IMR-90 (cell line): ENCODE measurements at regions not wholly inside any gene's neighbourhood (a gene's known extent, or its start where the extent isn't known, plus 50 kb on each side); places are given as distances from the start of the nearest gene placed in this dataset.

ENCODE experiments used
- ATAC-seq: fragments of 200-7000 bp; cut with Tn5 transposase; 2 replicates; pipeline ENCODE4 v1.9.1; 2020; ENCODE audit warnings: low read depth, mild to moderate bottlenecking, moderate library complexity
- BruUV-seq: library from RNA; stranded (reverse); fragments of 400-500 nt; replicated peaks from 2 replicates; lab custom pipeline; 2021; lab: Mats Ljungman, UMichigan
- CTCF ChIA-PET: fragments of 300-600 bp; formaldehyde crosslinking; extraction: SDS; loops from one replicate; lab custom pipeline; 2021; ENCODE audit warnings: antibody characterized with exemption; lab: Yijun Ruan, JAX
- POLR2A ChIA-PET: fragments of 300-600 bp; sonication (Branson Sonifier 250); formaldehyde crosslinking; loops from one replicate; lab custom pipeline; 2022; ENCODE audit warnings: antibody characterized with exemption; ENCODE audit not compliant: unreplicated experiment; lab: Charles Lee
- DNase-seq: peaks from one replicate; pipeline ENCODE4 v3.0.0; 2013
- H2AFZ ChIP-seq: replicated peaks from 2 replicates; pipeline ENCODE3; 2013; ENCODE audit warnings: low read length, mild to moderate bottlenecking; ENCODE audit not compliant: poor library complexity
- H2AK5ac ChIP-seq: 2 replicates; pipeline ENCODE4 v1.6.1; 2013; ENCODE audit warnings: low read depth, low read length, inconsistent platforms
- H2AK9ac ChIP-seq: replicated peaks from 2 replicates; pipeline ENCODE3; 2013; ENCODE audit warnings: mild to moderate bottlenecking, low read depth, low read length, moderate library complexity; ENCODE audit not compliant: poor library complexity
- H2BK120ac ChIP-seq: 2 replicates; pipeline ENCODE4 v1.6.1; 2013; ENCODE audit warnings: low read depth, low read length, inconsistent platforms
- H2BK15ac ChIP-seq: 3 replicates; pipeline ENCODE4 v1.6.1; 2013; ENCODE audit warnings: low read depth, low read length, inconsistent platforms
- H2BK20ac ChIP-seq: 2 replicates; pipeline ENCODE4 v1.6.1; 2013; ENCODE audit warnings: low read depth, mild to moderate bottlenecking, inconsistent platforms, low read length, moderate library complexity
- H2BK5ac ChIP-seq: 2 replicates; pipeline ENCODE4 v1.6.1; 2013; ENCODE audit warnings: mild to moderate bottlenecking, low read depth, low read length, inconsistent platforms; ENCODE audit not compliant: poor library complexity, severe bottlenecking
- H3K14ac ChIP-seq: replicated peaks from 2 replicates; pipeline ENCODE4 v1.6.1; 2013; ENCODE audit warnings: low read depth, low read length, inconsistent platforms
- H3K18ac ChIP-seq: 2 replicates; pipeline ENCODE4 v1.6.1; 2013; ENCODE audit warnings: low read depth, low read length, control low read depth
- H3K23ac ChIP-seq: 2 replicates; pipeline ENCODE4 v1.6.1; 2013; ENCODE audit warnings: low read depth, low read length, inconsistent platforms
- H3K27ac ChIP-seq: 2 replicates; pipeline ENCODE4 v1.5.1; 2013; ENCODE audit warnings: mild to moderate bottlenecking, control low read depth, low read length; ENCODE audit not compliant: insufficient read depth
- H3K27me3 ChIP-seq: 2 replicates; pipeline ENCODE4 v1.6.1; 2013; ENCODE audit warnings: low read length; ENCODE audit not compliant: control insufficient read depth, insufficient read depth
- H3K36me3 ChIP-seq: 2 replicates; pipeline ENCODE4 v1.6.1; 2013; ENCODE audit warnings: low read length, mixed read lengths; ENCODE audit not compliant: control insufficient read depth, insufficient read depth
- H3K4ac ChIP-seq: 2 replicates; pipeline ENCODE4 v1.6.1; 2013; ENCODE audit warnings: low read depth, low read length, inconsistent platforms
- H3K4me1 ChIP-seq: 2 replicates; pipeline ENCODE4 v1.6.1; 2013; ENCODE audit warnings: low read length, mixed read lengths; ENCODE audit not compliant: control insufficient read depth, insufficient read depth
- H3K4me2 ChIP-seq: 2 replicates; pipeline ENCODE4 v1.6.1; 2013; ENCODE audit warnings: low read depth, mild to moderate bottlenecking, control low read depth, low read length, moderate library complexity
- H3K4me3 ChIP-seq: 2 replicates; pipeline ENCODE4 v1.5.1; 2013; ENCODE audit warnings: low read depth, mild to moderate bottlenecking, control low read depth, low read length, moderate library complexity; ENCODE audit not compliant: insufficient read depth
- H3K56ac ChIP-seq: 2 replicates; pipeline ENCODE4 v1.6.1; 2013; ENCODE audit warnings: low read length, inconsistent platforms; ENCODE audit not compliant: insufficient read depth; ENCODE audit errors: extremely low read depth
- H3K79me1 ChIP-seq, 2 experiments: 2 replicates each; pipeline ENCODE4 v1.6.1; 2013; ENCODE audit warnings: low read length in 2 of 2, inconsistent platforms in 1 of 2, low read depth in 1 of 2
- H3K9ac ChIP-seq: 2 replicates; pipeline ENCODE4 v1.6.1; 2013; ENCODE audit warnings: low read depth, low read length, control low read depth
- H3K9me1 ChIP-seq: 2 replicates; pipeline ENCODE4 v1.6.1; 2013; ENCODE audit warnings: low read length, inconsistent platforms; ENCODE audit not compliant: insufficient read depth
- H3K9me3 ChIP-seq: 2 replicates; pipeline ENCODE4 v1.6.1; 2013; ENCODE audit warnings: low read length; ENCODE audit not compliant: control insufficient read depth, insufficient read depth
- H4K20me1 ChIP-seq: 2 replicates; pipeline ENCODE4 v1.6.1; 2013; ENCODE audit warnings: low read length, inconsistent platforms; ENCODE audit not compliant: insufficient read depth
- H4K5ac ChIP-seq: 2 replicates; pipeline ENCODE4 v1.6.1; 2013; ENCODE audit warnings: mild to moderate bottlenecking, low read depth, low read length, control low read depth
- H4K8ac ChIP-seq, 2 experiments: 2 replicates each; pipeline ENCODE4 v1.6.1; 2013; ENCODE audit warnings: low read depth in 2 of 2, low read length in 2 of 2, control low read depth in 1 of 2, inconsistent platforms in 1 of 2
- H4K91ac ChIP-seq: 2 replicates; pipeline ENCODE4 v1.6.1; 2013; ENCODE audit warnings: low read depth, low read length, inconsistent platforms; ENCODE audit not compliant: insufficient read depth
- BHLHE40 ChIP-seq: fragments of 150-350 bp; IDR thresholded peaks from 2 replicates; pipeline ENCODE4 v1.6.1; 2016; ENCODE audit warnings: mild to moderate bottlenecking, low read depth, low read length
- CEBPB ChIP-seq: IDR thresholded peaks from 2 replicates; pipeline ENCODE4 v1.6.1; 2012; ENCODE audit warnings: low read depth, low read length, improper control_type of control experiment
- CHD1 ChIP-seq: IDR thresholded peaks from 2 replicates; pipeline ENCODE4 v1.6.1; 2012; ENCODE audit warnings: low read depth, low read length, improper control_type of control experiment
- CTCF ChIP-seq: conservative IDR thresholded peaks from 2 replicates; pipeline ENCODE4 v1.5.1; 2012; ENCODE audit warnings: mild to moderate bottlenecking, low read depth, low read length, improper control_type of control experiment
- ELK1 ChIP-seq: fragments of 150-350 bp; IDR thresholded peaks from 2 replicates; pipeline ENCODE4 v1.6.1; 2016; ENCODE audit warnings: low read depth, mild to moderate bottlenecking, low read length, moderate library complexity, borderline replicate concordance
- FOS ChIP-seq: fragments of 150-350 bp; IDR thresholded peaks from 2 replicates; pipeline ENCODE4 v1.6.1; 2016; ENCODE audit warnings: low read depth, low read length
- MAFK ChIP-seq: IDR thresholded peaks from 2 replicates; pipeline ENCODE4 v1.6.1; 2012; ENCODE audit warnings: low read depth, low read length, improper control_type of control experiment
- MAZ ChIP-seq: IDR thresholded peaks from 2 replicates; pipeline ENCODE4 v1.6.1; 2012; ENCODE audit warnings: low read depth, mild to moderate bottlenecking, low read length, improper control_type of control experiment, moderate library complexity, borderline replicate concordance
- MXI1 ChIP-seq: IDR thresholded peaks from 2 replicates; pipeline ENCODE4 v1.6.1; 2012; ENCODE audit warnings: low read depth, mild to moderate bottlenecking, low read length, moderate library complexity, borderline replicate concordance
- NFE2L2 ChIP-seq: fragments of 150-350 bp; IDR thresholded peaks from 2 replicates; pipeline ENCODE4 v1.6.1; 2016; ENCODE audit warnings: low read depth, mild to moderate bottlenecking, low read length
- POLR2A ChIP-seq: IDR thresholded peaks from 2 replicates; pipeline ENCODE4 v1.6.1; 2012; ENCODE audit warnings: mild to moderate bottlenecking, low read depth, low read length
- RAD21 ChIP-seq: IDR thresholded peaks from 2 replicates; pipeline ENCODE4 v1.6.1; 2012; ENCODE audit warnings: low read length, improper control_type of control experiment
- RCOR1 ChIP-seq: IDR thresholded peaks from 2 replicates; pipeline ENCODE4 v1.6.1; 2012; ENCODE audit warnings: mild to moderate bottlenecking, low read length, improper control_type of control experiment; ENCODE audit not compliant: insufficient replicate concordance
- RFX5 ChIP-seq: IDR thresholded peaks from 2 replicates; pipeline ENCODE4 v1.8.0; 2012; ENCODE audit warnings: low read depth, mild to moderate bottlenecking, low read length, moderate library complexity
- SMC3 ChIP-seq: fragments of 150-350 bp; IDR thresholded peaks from 2 replicates; pipeline ENCODE4 v1.6.1; 2016; ENCODE audit warnings: low read depth, mild to moderate bottlenecking, antibody characterized with exemption, low read length, moderate library complexity
- USF2 ChIP-seq: fragments of 150-350 bp; IDR thresholded peaks from 2 replicates; pipeline ENCODE4 v1.6.1; 2017; ENCODE audit warnings: mild to moderate bottlenecking, antibody characterized with exemption, low read length, low read depth
- WGBS, 2 experiments: methylation state at CpG; one replicate each; pipeline versions ENCODE4 v1.1.5 to v1.1.7; 2013; ENCODE audit warnings: missing lambda C conversion rate in 2 of 2; ENCODE audit not compliant: insufficient read length in 1 of 2; ENCODE audit errors: extremely low coverage in 2 of 2; 5-methylcytosine and 5-hydroxymethylcytosine counted together
- dilution Hi-C: fragments of 300-500 bp; cut with HindIII; formaldehyde crosslinking; loops from one replicate; pipeline ENCODE4 v1.14.3; 2018; ENCODE audit warnings: low sequenced_read_pairs; ENCODE audit not compliant: unreplicated experiment
- in situ Hi-C: fragments of 300-500 bp; cut with MboI; formaldehyde crosslinking; loops from 3 replicates; pipeline ENCODE4 v1.14.3; 2019; ENCODE audit warnings: low sequenced_read_pairs, inconsistent platforms, mixed read lengths
- intact Hi-C: fragments of 100-400 bp; cut with micrococcal nuclease; formaldehyde crosslinking; loops from 2 replicates; pipeline ENCODE4 v1.10.0; 2022

- Histone ChIP-seq H4K20me1 (no peaks in the 10 kb centered on the region), H2AK5ac (no peak overlapping the region), H3K18ac (no peak overlapping the region), H3K9ac (no peak overlapping the region), H4K5ac (no peak overlapping the region), H3K9me1 (no peaks in the 10 kb centered on the region), H3K27me3 (no peaks in the 10 kb centered on the region), H3K4me3 (no peak overlapping the region), H3K4me1 (no peaks in the 10 kb centered on the region), H3K79me1 (no peaks in the 10 kb centered on the region), H3K36me3 (no peaks in the 10 kb centered on the region), H2AK9ac (peak overlapping the region; percentile 28), H3K56ac (no peak overlapping the region), H2BK15ac (no peak overlapping the region), H2BK20ac (no peak overlapping the region), H3K4ac (no peak overlapping the region), H4K91ac (no peak overlapping the region), H2BK120ac (no peak overlapping the region), H2AFZ (no peak overlapping the region), H3K4me2 (no peak overlapping the region), H3K9me3 (peaks cover 48% of the 10 kb centered on the region), H3K23ac (no peak overlapping the region), H2BK5ac (no peak overlapping the region), H3K14ac (no peak overlapping the region), H4K8ac (no peak overlapping the region), H3K27ac (no peak overlapping the region)
- intact Hi-C loops (no loop called here), dilution Hi-C loops (no loop called here), in situ Hi-C loops (no loop called here)
- 68% methylated on average over 4 of the region's 11 CpGs; no CpG with 5 or more reads in 1 of the 2 experiments for WGBS, 2 experiments
- DNase-seq (no peak), ATAC-seq (no peak)
- POLR2A ChIA-PET = no interaction called here
- CTCF ChIA-PET = no interaction called here
- no TSS peak for BruUV-seq
- TF ChIP-seq CHD1 (no peak), ELK1 (no peak), RAD21 (no peak), USF2 (no peak), FOS (no peak), MAZ (no peak), SMC3 (no peak), RCOR1 (no peak), MXI1 (no peak), BHLHE40 (no peak), CTCF (no peak), POLR2A (no peak), RFX5 (no peak), MAFK (no peak), NFE2L2 (no peak), CEBPB (no peak)
Observed at GRCh38 chr6:169926617-169927417, 175.4 kb downstream of the ERMARD start.
